GM18519 (cell line): ENCODE measurements at regions not wholly inside any gene's neighbourhood (a gene's known extent, or its start where the extent isn't known, plus 50 kb on each side); places are given as distances from the start of the nearest gene placed in this dataset.

Experiments used
- ATAC-seq: cut with Tn5 transposase; IDR thresholded peaks from one replicate; pipeline ENCODE4 v1.9.1; 2021; ENCODE audit warnings: mild to moderate bottlenecking, moderate library complexity; ENCODE audit not compliant: unreplicated experiment, low FRiP score

- no peak for ATAC-seq
These were observed 312.8 kb upstream of the SMIM31 start for GRCh38 chr4:164441109-164441508.

- no peak for ATAC-seq
These were observed 311.8 kb upstream of the SMIM31 start for GRCh38 chr4:164442180-164442579.

- ATAC-seq = no peak
These were observed 307.4 kb upstream of the SMIM31 start for GRCh38 chr4:164446516-164446915.

GRCh38 chr4:164461901-164462300, 292.0 kb upstream of the SMIM31 start:
- no peak for ATAC-seq

- ATAC-seq = no peak
These were observed 291.5 kb upstream of the SMIM31 start for GRCh38 chr4:164462471-164462870.

- ATAC-seq = no peak
These were observed 289.6 kb upstream of the SMIM31 start for GRCh38 chr4:164464313-164464712.

- no peak for ATAC-seq
These were observed 286.4 kb upstream of the SMIM31 start for GRCh38 chr4:164467493-164467892.

- ATAC-seq = no peak
These were observed 272.4 kb upstream of the SMIM31 start for GRCh38 chr4:164481306-164482091.

- no peak for ATAC-seq
These were observed 271.9 kb upstream of the SMIM31 start for GRCh38 chr4:164482092-164482404.

GRCh38 chr4:164482758-164483157, 271.2 kb upstream of the SMIM31 start:
- ATAC-seq = no peak

GRCh38 chr4:164483711-164484110, 270.2 kb upstream of the SMIM31 start:
- no peak for ATAC-seq

GRCh38 chr4:164484551-164484950, 269.4 kb upstream of the SMIM31 start:
- ATAC-seq = no peak

GRCh38 chr4:164485136-164485535, 268.8 kb upstream of the SMIM31 start:
- ATAC-seq = no peak

- ATAC-seq = no peak
These were observed 265.8 kb upstream of the SMIM31 start for GRCh38 chr4:164488114-164488513.

GRCh38 chr4:164501074-164501473, 252.9 kb upstream of the SMIM31 start:
- ATAC-seq = no peak

GRCh38 chr4:164503874-164504273, 250.1 kb upstream of the SMIM31 start:
- ATAC-seq = no peak

GRCh38 chr4:164508097-164508496, 245.8 kb upstream of the SMIM31 start:
- ATAC-seq = no peak

- no peak for ATAC-seq
These were observed 245.2 kb upstream of the SMIM31 start for GRCh38 chr4:164508771-164509170.

GRCh38 chr4:164509951-164510350, 244.0 kb upstream of the SMIM31 start:
- ATAC-seq = no peak

GRCh38 chr4:164512124-164512523, 241.8 kb upstream of the SMIM31 start:
- ATAC-seq = no peak

- no peak for ATAC-seq
These were observed 239.2 kb upstream of the SMIM31 start for GRCh38 chr4:164514765-164515164.

- ATAC-seq = no peak
These were observed 229.1 kb upstream of the SMIM31 start for GRCh38 chr4:164524789-164525188.
